ENCODE measurements at regions not wholly inside any gene's neighbourhood (a gene's known extent, or its start where the extent isn't known, plus 50 kb on each side); places are given as distances from the start of the nearest gene placed in this dataset.

- no peak for DNase-seq
- Histone ChIP-seq H3K27ac (replicated peaks) (no peak overlapping the region), H3K4me1 (no peaks in the 10 kb centered on the region), H3K9me3 (replicated peaks) (no peaks in the 10 kb centered on the region), H3K36me3 (no peaks in the 10 kb centered on the region), H3K4me3 (no peak overlapping the region), H3K27me3 (ENCODE audit: low read depth) (peaks cover 36% of the 10 kb centered on the region)
- TF ChIP-seq, protein P1, sequence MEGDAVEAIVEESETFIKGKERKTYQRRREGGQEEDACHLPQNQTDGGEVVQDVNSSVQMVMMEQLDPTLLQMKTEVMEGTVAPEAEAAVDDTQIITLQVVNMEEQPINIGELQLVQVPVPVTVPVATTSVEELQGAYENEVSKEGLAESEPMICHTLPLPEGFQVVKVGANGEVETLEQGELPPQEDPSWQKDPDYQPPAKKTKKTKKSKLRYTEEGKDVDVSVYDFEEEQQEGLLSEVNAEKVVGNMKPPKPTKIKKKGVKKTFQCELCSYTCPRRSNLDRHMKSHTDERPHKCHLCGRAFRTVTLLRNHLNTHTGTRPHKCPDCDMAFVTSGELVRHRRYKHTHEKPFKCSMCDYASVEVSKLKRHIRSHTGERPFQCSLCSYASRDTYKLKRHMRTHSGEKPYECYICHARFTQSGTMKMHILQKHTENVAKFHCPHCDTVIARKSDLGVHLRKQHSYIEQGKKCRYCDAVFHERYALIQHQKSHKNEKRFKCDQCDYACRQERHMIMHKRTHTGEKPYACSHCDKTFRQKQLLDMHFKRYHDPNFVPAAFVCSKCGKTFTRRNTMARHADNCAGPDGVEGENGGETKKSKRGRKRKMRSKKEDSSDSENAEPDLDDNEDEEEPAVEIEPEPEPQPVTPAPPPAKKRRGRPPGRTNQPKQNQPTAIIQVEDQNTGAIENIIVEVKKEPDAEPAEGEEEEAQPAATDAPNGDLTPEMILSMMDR (IDR thresholded peaks at IDR 0.05; ENCODE audit: borderline replicate concordance) = no peak
- intact Hi-C loops (cut with micrococcal nuclease) = no loop called here
These were observed 65.4 kb upstream of the ASTN2 start for GRCh38 chr9:117480253-117480652.

GRCh38 chr9:117473293-117473692, 58.4 kb upstream of the ASTN2 start:
- intact Hi-C loops (cut with micrococcal nuclease) = no loop called here
- TF ChIP-seq, protein P1 (IDR thresholded peaks at IDR 0.05; ENCODE audit: borderline replicate concordance) = no peak
- Histone ChIP-seq H3K9me3 (replicated peaks) (no peaks in the 10 kb centered on the region), H3K27me3 (ENCODE audit: low read depth) (peaks cover 12% of the 10 kb centered on the region), H3K4me3 (no peak overlapping the region), H3K27ac (replicated peaks) (no peak overlapping the region), H3K4me1 (no peaks in the 10 kb centered on the region), H3K36me3 (no peaks in the 10 kb centered on the region)
- no peak for DNase-seq

- Histone ChIP-seq H3K9me3 (replicated peaks) (no peaks in the 10 kb centered on the region), H3K27ac (replicated peaks) (no peak overlapping the region), H3K4me3 (no peak overlapping the region), H3K36me3 (no peaks in the 10 kb centered on the region), H3K27me3 (ENCODE audit: low read depth) (peaks cover 14% of the 10 kb centered on the region), H3K4me1 (no peaks in the 10 kb centered on the region)
- intact Hi-C loops (cut with micrococcal nuclease) = no loop called here
- no peak for DNase-seq
- TF ChIP-seq, protein P1 (IDR thresholded peaks at IDR 0.05; ENCODE audit: borderline replicate concordance) = no peak
These were observed 56.0 kb upstream of the ASTN2 start for GRCh38 chr9:117470902-117471301.

DNA sequence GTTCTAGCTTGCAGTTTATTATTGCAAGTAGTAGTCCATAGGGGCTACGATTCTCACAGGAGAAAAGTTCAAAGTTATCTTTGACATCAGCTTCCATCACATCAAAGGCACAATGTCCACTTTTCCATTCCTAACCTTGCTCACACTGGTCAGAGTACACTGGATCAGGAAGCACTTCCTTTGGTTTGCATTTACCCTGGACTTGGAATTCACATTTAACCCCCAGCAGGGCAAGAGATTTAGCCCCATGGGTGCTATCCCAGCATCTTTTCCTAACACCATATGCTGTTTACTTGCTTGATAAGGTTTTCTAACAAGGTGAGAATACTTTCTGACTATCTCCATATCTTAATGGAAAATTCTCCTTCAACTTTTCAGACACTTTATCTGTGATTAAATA, 55.6 kb upstream of the ASTN2 start:
- Histone ChIP-seq H3K9me3 (replicated peaks) (no peaks in the 10 kb centered on the region), H3K4me1 (no peaks in the 10 kb centered on the region), H3K27ac (replicated peaks) (no peak overlapping the region), H3K27me3 (ENCODE audit: low read depth) (peaks cover 15% of the 10 kb centered on the region), H3K4me3 (no peak overlapping the region), H3K36me3 (no peaks in the 10 kb centered on the region)
- intact Hi-C loops (cut with micrococcal nuclease) = no loop called here
- no peak for DNase-seq
- TF ChIP-seq, protein P1 (IDR thresholded peaks at IDR 0.05; ENCODE audit: borderline replicate concordance) = no peak

DNA sequence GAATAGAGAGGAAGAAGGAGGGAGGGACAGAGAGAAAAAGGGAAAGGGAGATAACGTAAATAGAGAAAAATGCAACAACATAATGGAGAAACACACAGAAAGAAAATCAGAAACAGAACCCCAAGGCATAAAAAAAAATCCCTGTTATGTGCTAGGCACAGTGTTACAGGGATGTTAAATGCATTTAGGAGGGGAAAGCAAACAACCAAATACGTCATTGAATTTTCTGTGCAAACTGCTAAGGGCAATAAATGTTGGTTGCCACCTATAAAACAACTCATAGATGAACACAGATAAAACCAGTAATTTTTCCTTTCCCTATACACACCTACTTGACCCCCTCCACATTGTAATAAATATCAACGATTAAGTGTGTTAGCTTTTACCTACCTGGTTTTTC, 51.3 kb upstream of the ASTN2 start:
- H3K9me3 ChIP-seq (replicated peaks) = no peaks in the 10 kb centered on the region
- TF ChIP-seq, protein P1 (IDR thresholded peaks at IDR 0.05; ENCODE audit: borderline replicate concordance) = no peak
- no peaks in the 10 kb centered on the region for H3K4me1 ChIP-seq
- H3K27ac ChIP-seq (replicated peaks) = no peak overlapping the region
- no peak for DNase-seq
- H3K27me3 ChIP-seq (ENCODE audit: low read depth) = peaks cover 36% of the 10 kb centered on the region
- no peak overlapping the region for H3K4me3 ChIP-seq
- H3K36me3 ChIP-seq = no peaks in the 10 kb centered on the region
- intact Hi-C loops (cut with micrococcal nuclease) = no loop called here

DNA sequence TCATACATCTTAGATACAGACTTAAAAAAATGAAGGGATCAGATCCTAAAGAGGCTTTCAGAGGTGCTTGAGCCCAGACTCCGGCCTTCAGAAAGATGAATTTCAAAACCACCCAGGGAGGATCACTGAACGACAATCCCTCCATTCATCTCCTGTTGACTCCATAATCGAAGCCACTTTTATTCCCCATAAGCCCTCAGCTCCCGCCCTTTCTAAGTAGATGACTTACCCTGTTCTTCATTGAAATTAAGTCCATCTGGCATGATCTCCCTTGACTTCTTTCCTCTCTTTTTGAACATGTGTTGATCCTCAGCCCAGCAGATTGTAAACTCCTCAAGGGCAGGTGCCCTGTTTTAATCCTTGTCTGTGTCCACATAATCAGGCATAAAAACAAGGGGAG, 50.8 kb upstream of the ASTN2 start:
- TF ChIP-seq, protein P1 (IDR thresholded peaks at IDR 0.05; ENCODE audit: borderline replicate concordance) = no peak
- no peaks in the 10 kb centered on the region for H3K4me1 ChIP-seq
- no peak overlapping the region for H3K4me3 ChIP-seq
- no peak for DNase-seq
- no peaks in the 10 kb centered on the region for H3K36me3 ChIP-seq
- no peak overlapping the region for H3K27ac ChIP-seq (replicated peaks)
- intact Hi-C loops (cut with micrococcal nuclease) = no loop called here
- peaks cover 37% of the 10 kb centered on the region for H3K27me3 ChIP-seq (ENCODE audit: low read depth)
- no peaks in the 10 kb centered on the region for H3K9me3 ChIP-seq (replicated peaks)
